SU-DHL-6 (cell line): ENCODE measurements at regions not wholly inside any gene's neighbourhood (a gene's known extent, or its start where the extent isn't known, plus 50 kb on each side); places are given as distances from the start of the nearest gene placed in this dataset.

ENCODE experiments used
- EZH2phosphoT487 ChIP-seq: fragments of 200-600 bp; sonication (generic), shearing (Covaris generic); conservative IDR thresholded peaks from 2 replicates; pipeline ENCODE4 v1.6.1; 2018; ENCODE audit warnings: mild to moderate bottlenecking, antibody characterized with exemption, low read length, moderate library complexity, mixed read lengths
- TF ChIP-seq, protein P1 (sequence below): fragments of 200-600 bp; sonication (generic); IDR thresholded peaks from one replicate; pipeline ENCODE4 v1.5.1; 2017; ENCODE audit warnings: antibody characterized with exemption, mild to moderate bottlenecking, low read length, moderate library complexity; ENCODE audit not compliant: insufficient read depth, poor library complexity, severe bottlenecking

- TF ChIP-seq, protein P1, sequence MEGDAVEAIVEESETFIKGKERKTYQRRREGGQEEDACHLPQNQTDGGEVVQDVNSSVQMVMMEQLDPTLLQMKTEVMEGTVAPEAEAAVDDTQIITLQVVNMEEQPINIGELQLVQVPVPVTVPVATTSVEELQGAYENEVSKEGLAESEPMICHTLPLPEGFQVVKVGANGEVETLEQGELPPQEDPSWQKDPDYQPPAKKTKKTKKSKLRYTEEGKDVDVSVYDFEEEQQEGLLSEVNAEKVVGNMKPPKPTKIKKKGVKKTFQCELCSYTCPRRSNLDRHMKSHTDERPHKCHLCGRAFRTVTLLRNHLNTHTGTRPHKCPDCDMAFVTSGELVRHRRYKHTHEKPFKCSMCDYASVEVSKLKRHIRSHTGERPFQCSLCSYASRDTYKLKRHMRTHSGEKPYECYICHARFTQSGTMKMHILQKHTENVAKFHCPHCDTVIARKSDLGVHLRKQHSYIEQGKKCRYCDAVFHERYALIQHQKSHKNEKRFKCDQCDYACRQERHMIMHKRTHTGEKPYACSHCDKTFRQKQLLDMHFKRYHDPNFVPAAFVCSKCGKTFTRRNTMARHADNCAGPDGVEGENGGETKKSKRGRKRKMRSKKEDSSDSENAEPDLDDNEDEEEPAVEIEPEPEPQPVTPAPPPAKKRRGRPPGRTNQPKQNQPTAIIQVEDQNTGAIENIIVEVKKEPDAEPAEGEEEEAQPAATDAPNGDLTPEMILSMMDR = no peak
- no peak for TF ChIP-seq EZH2phosphoT487
Measured at GRCh38 chr4:168037676-168038075, 54.7 kb upstream of the ANXA10 start.
